Esophagus muscularis mucosa (tissue), 3 donors: ENCODE measurements at regions not wholly inside any gene's neighbourhood (a gene's known extent, or its start where the extent isn't known, plus 50 kb on each side); places are given as distances from the start of the nearest gene placed in this dataset.

Experiments used
- POLR2A ChIP-seq: fragments of 450-650 bp; IDR thresholded peaks from one replicate; pipeline ENCODE4 v1.6.1; 2017; ENCODE audit warnings: antibody characterized with exemption, moderate library complexity, mild to moderate bottlenecking, low read depth
- TF ChIP-seq, protein P1 (sequence below), 3 experiments: fragments of 200-600 bp in 2 of 3; fragments of 450-650 bp in 1 of 3; sonication (generic) in 2 of 3; IDR thresholded peaks; one replicate each; pipeline ENCODE4 v1.5.1; 2017 to 2019; ENCODE audit warnings: antibody characterized with exemption in 3 of 3, mild to moderate bottlenecking in 2 of 3, moderate library complexity in 1 of 3

DNA sequence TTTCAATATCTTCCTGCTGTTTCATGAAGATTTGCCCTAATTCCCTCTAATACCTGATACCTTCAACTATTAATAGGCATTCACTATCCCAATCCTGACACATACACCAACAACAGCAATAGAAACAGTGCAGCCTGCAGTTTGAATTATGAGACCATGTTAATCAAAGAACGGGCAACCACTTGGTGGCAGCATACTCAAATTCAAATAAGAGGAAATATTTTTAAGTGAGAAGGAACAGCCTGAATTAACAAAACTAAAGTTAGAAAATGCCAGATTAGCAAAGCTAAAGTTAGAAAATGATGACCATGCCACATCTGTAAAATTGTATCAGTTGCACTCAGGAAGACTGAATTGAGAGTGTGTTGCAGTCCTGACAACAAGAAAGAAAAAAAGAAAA lies 204.9 kb downstream of the SMARCA1 start:
- TF ChIP-seq, protein P1, sequence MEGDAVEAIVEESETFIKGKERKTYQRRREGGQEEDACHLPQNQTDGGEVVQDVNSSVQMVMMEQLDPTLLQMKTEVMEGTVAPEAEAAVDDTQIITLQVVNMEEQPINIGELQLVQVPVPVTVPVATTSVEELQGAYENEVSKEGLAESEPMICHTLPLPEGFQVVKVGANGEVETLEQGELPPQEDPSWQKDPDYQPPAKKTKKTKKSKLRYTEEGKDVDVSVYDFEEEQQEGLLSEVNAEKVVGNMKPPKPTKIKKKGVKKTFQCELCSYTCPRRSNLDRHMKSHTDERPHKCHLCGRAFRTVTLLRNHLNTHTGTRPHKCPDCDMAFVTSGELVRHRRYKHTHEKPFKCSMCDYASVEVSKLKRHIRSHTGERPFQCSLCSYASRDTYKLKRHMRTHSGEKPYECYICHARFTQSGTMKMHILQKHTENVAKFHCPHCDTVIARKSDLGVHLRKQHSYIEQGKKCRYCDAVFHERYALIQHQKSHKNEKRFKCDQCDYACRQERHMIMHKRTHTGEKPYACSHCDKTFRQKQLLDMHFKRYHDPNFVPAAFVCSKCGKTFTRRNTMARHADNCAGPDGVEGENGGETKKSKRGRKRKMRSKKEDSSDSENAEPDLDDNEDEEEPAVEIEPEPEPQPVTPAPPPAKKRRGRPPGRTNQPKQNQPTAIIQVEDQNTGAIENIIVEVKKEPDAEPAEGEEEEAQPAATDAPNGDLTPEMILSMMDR (IDR thresholded peaks at IDR 0.05): no peak
- TF ChIP-seq POLR2A: no peak
